ENCODE measurements at regions not wholly inside any gene's neighbourhood (a gene's known extent, or its start where the extent isn't known, plus 50 kb on each side); places are given as distances from the start of the nearest gene placed in this dataset.

DNA sequence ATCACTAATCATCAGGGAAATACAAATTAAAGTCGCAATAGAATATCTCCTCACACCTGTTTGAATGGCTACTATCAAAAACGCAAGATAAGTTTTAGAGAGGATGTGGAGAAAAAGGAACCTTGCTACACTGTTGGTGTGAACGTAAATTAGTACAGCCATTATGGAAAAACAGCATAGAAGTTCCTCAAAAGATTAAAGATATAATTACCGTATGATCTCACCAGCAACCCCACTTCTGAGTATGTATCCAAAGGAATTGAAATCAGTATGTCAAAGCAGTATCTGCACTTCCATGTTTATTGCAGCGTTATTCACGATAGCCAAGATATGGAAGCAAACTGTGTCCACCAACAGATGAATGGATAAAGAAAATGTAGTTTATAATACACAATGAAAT, 164.4 kb downstream of the ZNF365 start:
- no peak overlapping the region for H3K4me3 Mint-ChIP-seq
- no peaks in the 10 kb centered on the region for H3K36me3 Mint-ChIP-seq (ENCODE audit: low read depth)
- no peaks in the 10 kb centered on the region for H3K9me3 Mint-ChIP-seq
- H3K4me1 Mint-ChIP-seq (ENCODE audit: low read depth) = no peaks in the 10 kb centered on the region
- H3K27ac Mint-ChIP-seq = no peak overlapping the region
- peaks cover 35% of the 10 kb centered on the region for H3K27me3 Mint-ChIP-seq (ENCODE audit: insufficient read depth)
- no peak for DNase-seq (ENCODE audit: low spot score)
- intact Hi-C loops (cut with micrococcal nuclease) = no loop called here

DNA sequence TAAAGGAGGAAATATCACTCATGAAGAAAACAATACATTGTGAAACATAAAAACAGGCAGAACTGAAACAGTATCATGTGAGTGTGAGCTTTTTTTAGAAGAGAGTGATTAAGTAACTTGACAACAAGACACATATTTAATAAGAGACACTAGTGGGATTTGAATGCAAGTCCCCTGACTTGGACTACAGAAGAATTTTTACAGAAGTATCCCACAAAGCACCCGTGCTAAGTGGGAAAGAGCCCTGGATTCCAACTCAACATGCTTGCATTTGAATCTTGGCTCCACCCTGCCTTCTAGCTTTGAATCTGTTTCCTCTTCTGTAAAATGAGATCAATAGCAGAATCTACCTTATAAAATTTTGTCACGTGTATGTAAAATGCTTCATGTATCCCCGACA, 166.2 kb downstream of the ZNF365 start:
- Mint-ChIP-seq H3K27me3 (ENCODE audit: insufficient read depth) (peaks cover 36% of the 10 kb centered on the region), H3K4me1 (ENCODE audit: low read depth) (no peaks in the 10 kb centered on the region), H3K27ac (no peak overlapping the region), H3K4me3 (no peak overlapping the region), H3K9me3 (no peaks in the 10 kb centered on the region), H3K36me3 (ENCODE audit: low read depth) (no peaks in the 10 kb centered on the region)
- intact Hi-C loops (cut with micrococcal nuclease) = no loop called here
- no peak for DNase-seq (ENCODE audit: low spot score)

DNA sequence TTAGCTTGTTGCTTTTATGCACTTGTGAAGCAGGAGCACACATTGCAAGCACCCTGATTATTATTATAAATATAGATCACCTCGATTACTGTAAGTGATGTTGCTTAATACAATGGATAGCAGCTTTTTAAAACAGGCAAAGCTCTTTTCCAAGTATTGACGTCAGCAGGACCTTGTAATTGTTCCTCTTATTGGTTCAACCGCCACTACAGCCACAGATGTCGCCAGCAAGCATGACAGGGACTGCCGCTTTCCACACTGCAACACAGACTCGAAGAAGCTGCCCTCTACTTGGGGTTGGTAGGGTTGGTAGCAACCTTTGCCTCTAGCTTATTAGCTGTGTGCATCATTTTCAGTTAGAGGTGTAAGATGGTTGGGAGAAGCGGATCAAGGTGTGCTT, 167.6 kb downstream of the ZNF365 start:
- Mint-ChIP-seq H3K4me1 (ENCODE audit: low read depth) (no peaks in the 10 kb centered on the region), H3K27ac (no peak overlapping the region), H3K27me3 (ENCODE audit: insufficient read depth) (peaks cover 33% of the 10 kb centered on the region), H3K4me3 (no peak overlapping the region), H3K9me3 (no peaks in the 10 kb centered on the region), H3K36me3 (ENCODE audit: low read depth) (no peaks in the 10 kb centered on the region)
- DNase-seq (ENCODE audit: low spot score) = no peak
- intact Hi-C loops (cut with micrococcal nuclease) = no loop called here

DNA sequence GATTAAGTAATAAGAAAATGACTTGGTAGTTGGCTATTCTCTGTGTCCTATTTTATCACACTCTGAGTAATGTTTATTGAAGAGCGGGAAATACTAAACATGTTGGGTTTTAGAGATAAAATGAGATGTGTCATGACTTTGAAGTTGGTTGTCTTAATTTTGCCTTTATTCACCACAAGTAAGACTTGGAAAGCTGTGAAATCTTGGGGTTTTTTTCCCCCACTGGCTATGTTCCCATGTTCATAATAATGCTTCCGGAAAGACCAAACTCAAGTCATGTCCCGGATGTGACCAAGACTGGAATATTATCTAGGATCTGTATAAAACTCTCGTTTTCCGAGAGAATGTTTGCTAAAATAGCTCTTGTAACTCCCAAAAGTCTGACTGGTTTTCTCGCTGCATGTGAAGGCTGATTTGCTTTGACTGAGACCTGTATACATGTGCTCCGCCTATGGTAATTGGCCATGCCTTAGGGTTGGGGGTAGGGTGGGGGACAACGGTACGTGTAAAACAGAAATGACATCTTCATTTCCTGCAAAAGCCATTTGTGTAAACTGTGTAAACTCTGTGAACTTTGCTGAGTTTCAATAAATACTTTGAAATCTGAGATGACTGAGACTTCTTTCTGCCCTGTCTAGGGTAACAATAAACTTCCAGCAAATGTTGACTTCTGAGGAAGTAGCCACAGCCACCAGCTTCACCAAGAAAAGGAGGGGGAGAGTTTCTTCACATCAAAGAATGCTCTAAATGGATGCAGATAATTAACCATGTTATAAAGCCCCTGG, 169.6 kb downstream of the ZNF365 start:
- Mint-ChIP-seq H3K4me1 (ENCODE audit: low read depth) (no peaks in the 10 kb centered on the region), H3K27me3 (ENCODE audit: insufficient read depth) (peaks cover 22% of the 10 kb centered on the region), H3K9me3 (no peaks in the 10 kb centered on the region), H3K4me3 (no peak overlapping the region), H3K36me3 (ENCODE audit: low read depth) (no peaks in the 10 kb centered on the region), H3K27ac (no peak overlapping the region)
- no peak for DNase-seq (ENCODE audit: low spot score)
- intact Hi-C loops (cut with micrococcal nuclease) = no loop called here

DNA sequence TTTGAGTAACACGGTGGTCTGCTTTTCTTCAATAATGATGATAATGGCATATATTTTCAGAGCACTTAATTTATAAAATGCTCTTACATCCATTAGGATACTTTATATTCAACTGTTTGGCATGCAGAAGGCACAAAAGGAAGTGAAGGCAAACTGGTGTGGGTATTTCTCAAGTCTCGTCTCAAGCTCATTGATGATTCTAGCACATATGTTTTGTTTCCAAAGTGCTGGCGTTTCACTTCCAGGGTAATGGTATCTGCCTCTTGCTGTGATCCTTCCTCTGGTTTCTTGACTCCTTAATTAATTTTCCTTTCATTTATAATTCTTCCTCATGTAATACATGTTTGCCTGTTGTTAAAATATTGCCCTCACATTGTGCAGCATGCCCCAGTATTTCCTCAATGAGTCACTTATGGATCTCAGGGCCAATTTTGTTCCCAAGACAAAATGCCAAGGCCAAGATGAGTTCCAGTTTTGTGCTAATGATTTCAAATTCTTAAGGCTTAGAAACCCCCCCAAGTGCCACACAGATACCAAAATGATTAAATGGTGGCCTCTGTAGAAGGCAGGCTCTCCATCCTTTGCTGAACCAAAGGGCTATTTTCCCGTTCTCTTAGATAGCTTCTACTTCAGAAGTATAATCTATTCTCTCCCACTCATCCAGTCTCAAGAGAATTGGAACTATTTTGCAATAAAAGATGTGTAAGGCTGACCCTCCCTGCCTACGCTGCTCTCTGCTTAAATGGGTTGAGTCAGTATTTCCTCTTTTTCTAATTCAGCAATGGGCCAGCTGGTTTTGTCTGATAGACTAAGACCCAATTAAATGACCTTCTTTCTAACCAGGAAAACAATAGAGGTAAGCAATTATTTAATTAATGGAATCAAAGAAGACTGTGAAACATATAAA, 171.2 kb downstream of the ZNF365 start:
- intact Hi-C loops (cut with micrococcal nuclease) = no loop called here
- H3K4me1 Mint-ChIP-seq (ENCODE audit: low read depth) = no peaks in the 10 kb centered on the region
- H3K9me3 Mint-ChIP-seq = no peaks in the 10 kb centered on the region
- H3K36me3 Mint-ChIP-seq (ENCODE audit: low read depth) = no peaks in the 10 kb centered on the region
- DNase-seq (ENCODE audit: low spot score) = no peak
- H3K27ac Mint-ChIP-seq = no peak overlapping the region
- peaks cover 29% of the 10 kb centered on the region for H3K27me3 Mint-ChIP-seq (ENCODE audit: insufficient read depth)
- H3K4me3 Mint-ChIP-seq = no peak overlapping the region

DNA sequence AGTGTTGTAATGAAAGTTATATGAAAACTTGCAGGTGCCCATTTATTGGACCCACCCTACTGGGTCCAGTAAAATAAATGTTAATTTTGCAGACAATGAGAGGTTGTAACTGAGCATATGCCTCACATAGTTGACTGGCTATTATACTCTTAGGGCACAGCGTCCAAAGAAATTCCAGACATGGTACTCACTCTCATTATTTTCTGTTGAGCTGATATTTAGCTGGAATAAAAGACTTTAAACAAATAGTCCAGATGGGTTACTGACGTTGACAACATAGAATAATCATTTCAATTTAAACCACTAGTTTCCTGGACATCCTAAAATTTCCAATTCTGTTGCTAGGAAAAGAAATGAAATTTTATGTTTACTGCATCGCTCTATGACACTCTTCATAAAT, 174.5 kb downstream of the ZNF365 start:
- H3K4me3 Mint-ChIP-seq = no peak overlapping the region
- H3K4me1 Mint-ChIP-seq (ENCODE audit: low read depth) = no peaks in the 10 kb centered on the region
- peaks cover 26% of the 10 kb centered on the region for H3K27me3 Mint-ChIP-seq (ENCODE audit: insufficient read depth)
- intact Hi-C loops (cut with micrococcal nuclease) = no loop called here
- no peak for DNase-seq (ENCODE audit: low spot score)
- no peak overlapping the region for H3K27ac Mint-ChIP-seq
- H3K9me3 Mint-ChIP-seq = no peaks in the 10 kb centered on the region
- no peaks in the 10 kb centered on the region for H3K36me3 Mint-ChIP-seq (ENCODE audit: low read depth)

DNA sequence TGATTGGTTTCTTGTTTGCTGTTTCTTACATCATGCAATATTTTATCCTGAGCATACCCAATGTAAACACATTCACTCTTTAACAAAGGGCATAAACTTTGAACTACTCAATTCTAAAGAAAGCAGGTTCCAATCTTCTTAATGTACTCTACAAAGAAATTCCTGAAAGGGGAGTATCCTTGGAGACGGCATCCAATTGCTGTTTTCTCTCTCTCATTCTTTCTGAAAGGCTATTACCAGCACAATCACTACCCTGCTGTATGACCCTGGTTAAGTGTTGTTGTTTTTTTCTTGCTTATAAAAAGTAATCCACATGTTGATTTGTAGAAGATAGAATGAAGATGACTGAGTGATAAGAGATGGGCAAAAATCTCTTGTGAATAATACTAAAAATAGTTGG, 176.0 kb downstream of the ZNF365 start:
- no peak overlapping the region for H3K4me3 Mint-ChIP-seq
- no peaks in the 10 kb centered on the region for H3K4me1 Mint-ChIP-seq (ENCODE audit: low read depth)
- no peaks in the 10 kb centered on the region for H3K9me3 Mint-ChIP-seq
- no peak for DNase-seq (ENCODE audit: low spot score)
- peaks cover 26% of the 10 kb centered on the region for H3K27me3 Mint-ChIP-seq (ENCODE audit: insufficient read depth)
- no peaks in the 10 kb centered on the region for H3K36me3 Mint-ChIP-seq (ENCODE audit: low read depth)
- intact Hi-C loops (cut with micrococcal nuclease) = no loop called here
- no peak overlapping the region for H3K27ac Mint-ChIP-seq

DNA sequence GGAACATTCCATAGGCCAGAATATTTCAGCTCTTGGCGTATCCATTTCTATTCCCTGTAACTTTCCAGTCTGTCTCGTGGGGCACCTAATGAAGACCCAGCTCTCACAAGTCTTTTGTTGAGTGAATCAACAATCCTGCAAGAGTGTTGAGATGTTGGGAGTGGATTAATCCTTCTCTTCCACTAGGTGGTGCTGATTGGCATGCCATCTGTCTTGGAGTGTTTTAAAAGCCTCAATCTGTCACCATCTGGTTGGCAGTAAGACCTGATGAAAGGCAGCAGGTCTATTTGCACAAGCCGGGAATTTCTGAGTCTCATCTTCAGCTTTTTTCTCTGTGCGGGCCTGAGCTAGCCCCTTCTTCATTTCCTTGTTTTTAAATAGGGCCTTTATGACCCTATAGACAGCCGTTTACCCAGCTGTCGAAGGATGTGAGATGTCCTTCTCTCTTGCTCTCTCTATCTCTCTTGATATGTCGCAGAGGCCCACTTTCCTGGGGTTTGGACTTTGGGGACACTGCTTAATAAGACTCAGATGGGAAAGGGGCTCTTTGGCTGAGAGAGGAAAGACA, 180.5 kb downstream of the ZNF365 start:
- intact Hi-C loops (cut with micrococcal nuclease) = loop anchor here (1.0 to 2.0 kb wide), 2 partner anchors 62 to 604 kb away; no protein-coding TSS in a partner anchor
- peaks cover 24% of the 10 kb centered on the region for H3K27me3 Mint-ChIP-seq (ENCODE audit: insufficient read depth)
- H3K36me3 Mint-ChIP-seq (ENCODE audit: low read depth) = no peaks in the 10 kb centered on the region
- DNase-seq (ENCODE audit: low spot score) = no peak
- H3K4me1 Mint-ChIP-seq (ENCODE audit: low read depth) = no peaks in the 10 kb centered on the region
- no peaks in the 10 kb centered on the region for H3K9me3 Mint-ChIP-seq
- no peak overlapping the region for H3K4me3 Mint-ChIP-seq
- no peak overlapping the region for H3K27ac Mint-ChIP-seq

DNA sequence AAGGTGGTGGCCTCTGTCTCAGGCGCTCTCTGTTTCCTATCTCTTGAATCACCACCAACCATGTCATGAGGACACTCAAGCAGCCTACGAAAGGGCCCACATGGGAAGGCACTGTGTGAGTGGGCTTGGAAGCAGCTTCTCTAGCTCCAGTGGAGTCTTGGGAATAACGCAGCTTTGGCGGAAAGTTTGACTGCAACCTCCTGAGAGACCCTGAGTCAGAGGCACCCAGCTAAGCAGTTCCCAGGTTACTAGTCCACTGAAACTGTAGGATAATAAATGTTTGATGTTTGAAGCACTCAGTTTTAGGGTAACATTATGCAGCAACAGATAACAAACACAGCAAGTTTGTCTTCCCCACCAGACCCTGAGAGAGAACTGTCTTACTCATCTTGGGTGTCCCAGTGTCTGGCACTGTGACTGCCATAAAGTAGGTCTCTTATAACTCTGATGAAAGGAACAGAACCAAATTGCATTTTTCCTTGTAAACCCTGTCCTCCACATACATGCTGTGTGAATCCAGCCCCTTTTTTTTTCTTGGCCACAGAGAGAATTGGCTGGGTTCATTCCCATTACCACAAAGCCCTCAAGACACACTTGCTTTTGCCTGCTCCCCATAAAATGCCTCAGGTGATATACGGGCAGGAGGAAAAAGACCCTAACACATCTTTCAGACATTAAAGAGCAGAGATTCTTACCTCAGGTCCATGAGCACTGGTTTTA, 185.5 kb downstream of the ZNF365 start:
- no peak for DNase-seq (ENCODE audit: low spot score)
- no peaks in the 10 kb centered on the region for H3K36me3 Mint-ChIP-seq (ENCODE audit: low read depth)
- intact Hi-C loops (cut with micrococcal nuclease) = no loop called here
- no peak overlapping the region for H3K4me3 Mint-ChIP-seq
- H3K27ac Mint-ChIP-seq = no peak overlapping the region
- peaks cover 14% of the 10 kb centered on the region for H3K27me3 Mint-ChIP-seq (ENCODE audit: insufficient read depth)
- H3K4me1 Mint-ChIP-seq (ENCODE audit: low read depth) = no peaks in the 10 kb centered on the region
- H3K9me3 Mint-ChIP-seq = no peaks in the 10 kb centered on the region

DNA sequence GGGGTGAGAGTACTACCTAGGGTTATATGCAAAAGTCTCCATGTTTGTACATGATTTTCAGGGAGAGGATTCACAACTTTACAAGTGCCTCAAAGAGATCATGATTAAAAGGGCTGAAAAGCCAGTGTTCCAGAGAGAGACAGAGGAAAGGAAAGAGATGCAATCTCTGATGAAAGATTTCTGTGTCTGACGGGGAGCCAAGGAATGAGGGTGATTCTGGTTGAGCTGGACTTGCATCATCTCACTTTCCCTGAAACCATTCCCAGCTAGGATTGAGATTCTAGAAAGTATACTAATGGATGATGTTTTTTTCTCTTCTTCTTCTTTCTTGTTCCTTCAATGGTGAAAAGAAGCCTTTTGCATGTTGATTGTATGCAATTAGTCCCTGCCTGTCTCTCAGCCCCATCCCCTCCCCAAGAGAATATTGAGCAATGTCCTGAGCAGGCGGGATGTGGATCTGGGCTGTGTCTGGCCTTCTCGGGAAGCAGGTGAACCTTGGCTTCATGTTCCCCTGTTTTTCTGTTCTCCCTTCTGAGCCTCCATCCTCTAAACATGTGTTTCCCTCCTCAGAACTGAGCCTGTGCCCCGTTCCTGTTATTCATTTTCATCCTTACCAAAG, 186.1 kb downstream of the ZNF365 start:
- H3K4me1 Mint-ChIP-seq (ENCODE audit: low read depth) = no peaks in the 10 kb centered on the region
- no peak overlapping the region for H3K27ac Mint-ChIP-seq
- no peaks in the 10 kb centered on the region for H3K36me3 Mint-ChIP-seq (ENCODE audit: low read depth)
- no peak overlapping the region for H3K4me3 Mint-ChIP-seq
- intact Hi-C loops (cut with micrococcal nuclease) = no loop called here
- H3K27me3 Mint-ChIP-seq (ENCODE audit: insufficient read depth) = peaks cover 14% of the 10 kb centered on the region
- no peaks in the 10 kb centered on the region for H3K9me3 Mint-ChIP-seq
- DNase-seq (ENCODE audit: low spot score) = no peak

DNA sequence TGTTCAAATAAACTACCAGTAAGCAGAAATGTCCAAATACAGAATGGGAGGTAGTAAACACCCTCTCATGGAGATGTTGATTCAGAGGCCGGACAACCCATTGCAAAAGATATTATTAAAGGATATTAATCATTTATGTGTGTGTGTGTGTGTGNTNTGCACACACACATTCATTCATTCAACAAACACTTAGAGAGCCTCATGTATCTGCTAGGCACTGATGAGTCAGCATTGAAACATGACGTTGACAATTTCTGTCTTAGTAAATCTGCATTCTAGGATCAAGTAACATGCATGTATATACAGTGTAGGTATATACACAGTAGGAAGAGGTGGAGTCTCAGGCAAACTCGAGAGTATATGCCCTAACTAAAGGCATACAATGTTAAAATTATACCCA, 187.0 kb downstream of the ZNF365 start:
- H3K27me3 Mint-ChIP-seq (ENCODE audit: insufficient read depth) = peaks cover 11% of the 10 kb centered on the region
- H3K36me3 Mint-ChIP-seq (ENCODE audit: low read depth) = no peaks in the 10 kb centered on the region
- no peaks in the 10 kb centered on the region for H3K9me3 Mint-ChIP-seq
- DNase-seq (ENCODE audit: low spot score) = no peak
- H3K27ac Mint-ChIP-seq = no peak overlapping the region
- H3K4me1 Mint-ChIP-seq (ENCODE audit: low read depth) = no peaks in the 10 kb centered on the region
- H3K4me3 Mint-ChIP-seq = no peak overlapping the region
- intact Hi-C loops (cut with micrococcal nuclease) = no loop called here

DNA sequence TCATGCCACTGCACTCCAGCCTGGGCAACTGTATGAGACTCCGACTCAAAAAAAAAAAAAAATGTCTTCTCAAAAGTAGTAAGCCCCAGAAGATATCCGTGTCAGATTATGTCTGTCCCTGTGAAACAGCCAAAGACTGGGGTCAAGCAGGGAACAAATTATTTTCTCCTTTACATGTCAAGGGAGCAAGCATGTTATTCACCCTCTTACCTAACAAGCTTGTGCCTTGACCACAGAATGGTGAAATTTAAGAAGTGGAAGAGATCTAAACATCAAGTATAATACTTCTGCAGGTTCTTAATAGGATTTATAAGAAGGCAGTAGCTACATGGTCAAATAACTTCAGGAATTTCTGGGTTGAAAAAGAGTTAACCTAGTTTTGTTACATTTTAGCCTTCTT, 187.9 kb downstream of the ZNF365 start:
- no peaks in the 10 kb centered on the region for H3K36me3 Mint-ChIP-seq (ENCODE audit: low read depth)
- no peaks in the 10 kb centered on the region for H3K9me3 Mint-ChIP-seq
- no peak overlapping the region for H3K27ac Mint-ChIP-seq
- H3K4me1 Mint-ChIP-seq (ENCODE audit: low read depth) = no peaks in the 10 kb centered on the region
- no peak overlapping the region for H3K4me3 Mint-ChIP-seq
- H3K27me3 Mint-ChIP-seq (ENCODE audit: insufficient read depth) = peaks cover 10% of the 10 kb centered on the region
- intact Hi-C loops (cut with micrococcal nuclease) = no loop called here
- no peak for DNase-seq (ENCODE audit: low spot score)
